Hepatocyte (in vitro differentiated cells): ENCODE measurements at regions not wholly inside any gene's neighbourhood (a gene's known extent, or its start where the extent isn't known, plus 50 kb on each side); places are given as distances from the start of the nearest gene placed in this dataset.

Experiments
- EZH2 ChIP-seq: fragments of 200-600 bp; sonication (generic); IDR thresholded peaks from 2 replicates; pipeline ENCODE4 v1.6.1; 2016; ENCODE audit warnings: antibody characterized with exemption, mild to moderate bottlenecking, borderline replicate concordance
- EZH2phosphoT487 ChIP-seq: fragments of 200-600 bp; sonication (generic); IDR thresholded peaks from one replicate; pipeline ENCODE4 v1.6.1; 2018; ENCODE audit warnings: antibody characterized with exemption, mild to moderate bottlenecking, low read depth, moderate library complexity; ENCODE audit not compliant: unreplicated experiment, severe bottlenecking
- TF ChIP-seq, protein P1 (sequence below): fragments of 200-600 bp; sonication (generic); IDR thresholded peaks from 2 replicates; pipeline ENCODE4 v1.5.1; 2016; ENCODE audit warnings: antibody characterized with exemption, mild to moderate bottlenecking; ENCODE audit not compliant: poor library complexity

GRCh38 chr6:4187480-4187879 is 52.1 kb upstream of the ECI2 start:
- TF ChIP-seq, protein P1, sequence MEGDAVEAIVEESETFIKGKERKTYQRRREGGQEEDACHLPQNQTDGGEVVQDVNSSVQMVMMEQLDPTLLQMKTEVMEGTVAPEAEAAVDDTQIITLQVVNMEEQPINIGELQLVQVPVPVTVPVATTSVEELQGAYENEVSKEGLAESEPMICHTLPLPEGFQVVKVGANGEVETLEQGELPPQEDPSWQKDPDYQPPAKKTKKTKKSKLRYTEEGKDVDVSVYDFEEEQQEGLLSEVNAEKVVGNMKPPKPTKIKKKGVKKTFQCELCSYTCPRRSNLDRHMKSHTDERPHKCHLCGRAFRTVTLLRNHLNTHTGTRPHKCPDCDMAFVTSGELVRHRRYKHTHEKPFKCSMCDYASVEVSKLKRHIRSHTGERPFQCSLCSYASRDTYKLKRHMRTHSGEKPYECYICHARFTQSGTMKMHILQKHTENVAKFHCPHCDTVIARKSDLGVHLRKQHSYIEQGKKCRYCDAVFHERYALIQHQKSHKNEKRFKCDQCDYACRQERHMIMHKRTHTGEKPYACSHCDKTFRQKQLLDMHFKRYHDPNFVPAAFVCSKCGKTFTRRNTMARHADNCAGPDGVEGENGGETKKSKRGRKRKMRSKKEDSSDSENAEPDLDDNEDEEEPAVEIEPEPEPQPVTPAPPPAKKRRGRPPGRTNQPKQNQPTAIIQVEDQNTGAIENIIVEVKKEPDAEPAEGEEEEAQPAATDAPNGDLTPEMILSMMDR = no peak
- TF ChIP-seq EZH2phosphoT487 = no peak
- TF ChIP-seq EZH2 = no peak
